Upper lobe of left lung (tissue), 6 donors: ENCODE measurements at regions not wholly inside any gene's neighbourhood (a gene's known extent, or its start where the extent isn't known, plus 50 kb on each side); places are given as distances from the start of the nearest gene placed in this dataset.
"Not testable (repeated sequence)": the region's sequence is repeated elsewhere in the genome, so short reads cannot be mapped to it uniquely, and the experiment has no call there.

Experiments used
- ATAC-seq, 2 donors: fragments of 200-7000 bp; cut with Tn5 transposase; one replicate each; pipeline ENCODE4 v1.9.1; 2022; ENCODE audit warnings: mild to moderate bottlenecking in 2 of 2, moderate library complexity in 2 of 2; ENCODE audit not compliant: low FRiP score in 2 of 2
- DNase-seq, 2 donors: peaks; one replicate each; pipeline ENCODE4 v3.0.0-alpha.2; 2019 to 2020
- H3K27ac ChIP-seq, 4 donors: fragments of 200-600 bp; sonication (generic); one replicate each; pipeline ENCODE4 v1.5.1; 2016 to 2019
- H3K27me3 ChIP-seq, 4 donors: fragments of 200-600 bp; sonication (generic); one replicate each; pipeline ENCODE4 v1.5.1; 2017 to 2019
- H3K36me3 ChIP-seq, 4 donors: fragments of 200-600 bp; sonication (generic); one replicate each; pipeline ENCODE4 v1.5.1; 2016 to 2019
- H3K4me1 ChIP-seq, 4 donors: fragments of 200-600 bp; sonication (generic); one replicate each; pipeline ENCODE4 v1.5.1; 2018 to 2019
- H3K4me3 ChIP-seq, 4 donors: fragments of 200-600 bp; sonication (generic); one replicate each; pipeline ENCODE4 v1.5.1; 2017 to 2019; ENCODE audit warnings: mild to moderate bottlenecking in 2 of 4, moderate library complexity in 1 of 4
- H3K9me3 ChIP-seq, 4 donors: fragments of 200-600 bp; sonication (generic); one replicate each; pipeline ENCODE4 v1.5.1; 2018 to 2019
- CTCF ChIP-seq, 6 experiments: fragments of 450-650 bp in 4 of 6; fragments of 200-600 bp in 2 of 6; sonication (generic) in 2 of 6; IDR thresholded peaks; one replicate each; pipeline ENCODE4 v1.5.1; 2016 to 2019; ENCODE audit warnings: antibody characterized with exemption in 6 of 6
- EP300 ChIP-seq, 4 donors: sonication (generic); formaldehyde crosslinking; IDR thresholded peaks; one replicate each; pipeline ENCODE4 v1.5.1; 2017; ENCODE audit warnings: antibody characterized with exemption in 4 of 4, control low read depth in 2 of 4
- POLR2A ChIP-seq, 4 donors: fragments of 450-650 bp; IDR thresholded peaks; one replicate each; pipeline ENCODE4 v1.5.1; 2016 to 2017; ENCODE audit warnings: antibody characterized with exemption in 4 of 4, mild to moderate bottlenecking in 2 of 4
- POLR2AphosphoS5 ChIP-seq, 2 donors: sonication (generic); formaldehyde crosslinking; IDR thresholded peaks; one replicate each; pipeline ENCODE4 v1.5.1; 2017; ENCODE audit warnings: antibody characterized with exemption in 2 of 2
- whole genome bisulfite sequencing, 2 donors: methylation state at CpG; one replicate each; pipeline ENCODE4 v1.1.5; 2017 to 2018; 5-methylcytosine and 5-hydroxymethylcytosine counted together
- donor health status: DM: no; HTN: no; CAD: no; lungs with moderate emphysema.
- donor health status: DM: no; HTN: yes; CAD: no; lungs with severe emphysema.

GRCh38 chr1:148362626-148363438 lies 120.3 kb downstream of the PPIAL4G start:
- 34 to 52% methylated on average over 25 to 29 of the region's 29 CpGs for WGBS, 2 donors
- H3K4me1 ChIP-seq: peaks cover 9 to 19% (median 14%) of the 10 kb centered on the region in 4 donors
- TF ChIP-seq POLR2AphosphoS5 (IDR thresholded peaks at IDR 0.05) (no peak), CTCF (IDR thresholded peaks at IDR 0.05) (no peak), EP300 (IDR thresholded peaks at IDR 0.05) (no peak), POLR2A (IDR thresholded peaks at IDR 0.05) (no peak)
- no peak overlapping the region for H3K27ac ChIP-seq
- H3K9me3 ChIP-seq: no peaks in the 10 kb centered on the region
- no peaks in the 10 kb centered on the region for H3K36me3 ChIP-seq
- ATAC-seq: no peak
- peak overlapping the region in 2 of 4 donors; percentile 10 to 24 for H3K4me3 ChIP-seq
- peak; percentile 37 to 71 for DNase-seq
- peaks cover 0 to 9% (median 0%) of the 10 kb centered on the region in 4 donors for H3K27me3 ChIP-seq

- 5 to 7% methylated on average over 13 to 16 of the region's 20 CpGs for WGBS, 2 donors
- Histone ChIP-seq H3K36me3 (no peaks in the 10 kb centered on the region), H3K27ac (no peak overlapping the region), H3K9me3 (no peaks in the 10 kb centered on the region), H3K4me1 (peaks cover 9 to 19% (median 14%) of the 10 kb centered on the region in 4 donors), H3K4me3 (peak overlapping the region in 3 of 4 donors; percentile 10 to 24 (median 21)), H3K27me3 (peaks cover 0 to 9% (median 0%) of the 10 kb centered on the region in 4 donors)
- ATAC-seq (no peak), DNase-seq (no peak)
- no peak for TF ChIP-seq CTCF (IDR thresholded peaks at IDR 0.05)
- TF ChIP-seq EP300 (IDR thresholded peaks at IDR 0.05): no peak
- no peak for TF ChIP-seq POLR2A (IDR thresholded peaks at IDR 0.05)
- TF ChIP-seq POLR2AphosphoS5 (IDR thresholded peaks at IDR 0.05): no peak
Observed at GRCh38 chr1:148362216-148362611, 120.9 kb downstream of the PPIAL4G start.

GRCh38 chr1:148361427-148362215 lies 121.5 kb downstream of the PPIAL4G start:
- DNase-seq: peak in 1 of 2 donors; percentile 54
- H3K36me3 ChIP-seq, H3K27ac ChIP-seq, H3K27me3 ChIP-seq, H3K9me3 ChIP-seq, ATAC-seq: not testable (repeated sequence)
- Histone ChIP-seq H3K4me1 (peaks cover 9 to 19% (median 14%) of the 10 kb centered on the region in 4 donors), H3K4me3 (peak overlapping the region in 2 of 4 donors; percentile 21 to 24)
- 7 to 8% methylated on average over 21 to 24 of the region's 34 CpGs for WGBS, 2 donors
- peak in 5 of 6 experiments; percentile 29 to 63 (median 60) for TF ChIP-seq CTCF (IDR thresholded peaks at IDR 0.05)

GRCh38 chr1:148357037-148357436 lies 126.1 kb downstream of the PPIAL4G start:
- DNase-seq (no peak), ATAC-seq (no peak)
- Histone ChIP-seq H3K27ac (no peak overlapping the region), H3K27me3 (peaks cover 0 to 22% (median 8%) of the 10 kb centered on the region in 4 donors), H3K36me3 (no peaks in the 10 kb centered on the region), H3K4me3 (no peak overlapping the region), H3K9me3 (no peaks in the 10 kb centered on the region), H3K4me1 (peaks cover 9 to 13% (median 11%) of the 10 kb centered on the region in 4 donors)
- no peak for TF ChIP-seq POLR2A (IDR thresholded peaks at IDR 0.05)
- TF ChIP-seq CTCF (IDR thresholded peaks at IDR 0.05): no peak
- TF ChIP-seq EP300 (IDR thresholded peaks at IDR 0.05): no peak
- TF ChIP-seq POLR2AphosphoS5 (IDR thresholded peaks at IDR 0.05): no peak
- WGBS, 2 donors: 63 to 82% methylated on average over 1 of the region's 1 CpG
